ENCODE measurements at regions not wholly inside any gene's neighbourhood (a gene's known extent, or its start where the extent isn't known, plus 50 kb on each side); places are given as distances from the start of the nearest gene placed in this dataset.
A peak's percentile ranks its signal among the peaks of the same experiment; 100 is the strongest.

GRCh38 chr18:78559584-78559983, 420.0 kb upstream of the SALL3 start:
- Mint-ChIP-seq H3K4me3 (no peak overlapping the region), H3K36me3 (no peaks in the 10 kb centered on the region), H3K27ac (no peak overlapping the region), H3K27me3 (no peaks in the 10 kb centered on the region), H3K9me3 (peaks cover 0 to 16% (median 8%) of the 10 kb centered on the region in 7 donors), H3K4me1 (no peaks in the 10 kb centered on the region)
- no peaks in the 10 kb centered on the region for H3K4me1 ChIP-seq (ENCODE audit: control insufficient read depth, insufficient read depth, low read length, poor library complexity, severe bottlenecking)
- H3K27me3 ChIP-seq (ENCODE audit: control insufficient read depth, insufficient read depth, low read length), result no peaks in the 10 kb centered on the region
- ATAC-seq (ENCODE audit: low read depth in 2 of 2) (no peak), DNase-seq (no peak)
- H3K36me3 ChIP-seq (ENCODE audit: control insufficient read depth, insufficient read depth, low read length), result no peaks in the 10 kb centered on the region
- H3K27ac ChIP-seq (ENCODE audit: insufficient read depth, low read length, poor library complexity, severe bottlenecking), result no peak overlapping the region
- H3K4me3 ChIP-seq (ENCODE audit: low read depth, low read length), result no peak overlapping the region
- H3K9me3 ChIP-seq (ENCODE audit: control insufficient read depth in 2 of 2, low read length in 2 of 2), result peaks cover 2 to 8% of the 10 kb centered on the region in 2 experiments

DNA sequence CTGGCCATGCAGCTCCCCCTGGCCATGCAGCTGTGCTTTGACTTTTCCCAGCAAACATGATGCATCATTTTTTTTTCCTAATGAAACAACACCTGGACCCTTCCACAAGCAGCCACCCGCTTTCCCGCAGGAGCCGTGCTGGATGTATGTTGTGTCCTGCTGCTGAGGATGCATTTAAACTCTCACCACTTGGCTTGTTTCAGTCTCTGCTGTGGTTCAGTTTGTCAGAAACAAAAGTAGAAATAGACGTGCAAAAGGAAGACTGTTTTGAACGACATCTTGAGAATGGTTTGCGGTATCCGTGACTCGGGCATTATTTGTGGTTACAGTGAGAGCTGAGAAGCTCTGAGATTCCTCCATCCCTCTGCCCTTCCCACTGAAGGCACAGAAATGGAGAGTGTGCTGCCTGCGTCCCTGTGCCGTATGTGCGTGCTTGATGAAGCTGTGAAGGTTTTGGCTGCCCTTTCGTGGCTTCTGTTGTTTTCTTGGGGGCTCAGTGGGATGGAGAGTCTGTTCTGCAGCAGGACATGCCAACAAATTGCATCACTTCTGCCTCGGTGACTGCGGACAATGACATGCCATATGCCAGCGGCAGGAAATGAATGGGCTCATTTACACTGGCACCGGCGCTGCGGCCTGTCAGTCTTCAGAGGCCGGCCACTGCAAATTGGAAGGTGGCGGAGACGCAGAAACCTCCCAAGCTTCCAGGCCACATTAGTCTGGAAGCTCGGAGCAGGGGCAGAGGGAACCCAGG, 417.7 kb upstream of the SALL3 start:
- H3K9me3 ChIP-seq (ENCODE audit: control insufficient read depth in 2 of 2, low read length in 2 of 2), result peaks cover 0 to 4% of the 10 kb centered on the region in 2 experiments
- H3K27me3 ChIP-seq (ENCODE audit: control insufficient read depth, insufficient read depth, low read length), result no peaks in the 10 kb centered on the region
- H3K4me3 ChIP-seq (ENCODE audit: low read depth, low read length), result no peak overlapping the region
- no peaks in the 10 kb centered on the region for H3K36me3 ChIP-seq (ENCODE audit: control insufficient read depth, insufficient read depth, low read length)
- H3K27me3 Mint-ChIP-seq, result no peaks in the 10 kb centered on the region
- DNase-seq, result no peak
- no peak for ATAC-seq (ENCODE audit: low read depth in 2 of 2)
- no peak overlapping the region for H3K27ac Mint-ChIP-seq
- H3K4me1 Mint-ChIP-seq, result no peaks in the 10 kb centered on the region
- H3K36me3 Mint-ChIP-seq, result no peaks in the 10 kb centered on the region
- H3K27ac ChIP-seq (ENCODE audit: insufficient read depth, low read length, poor library complexity, severe bottlenecking), result no peak overlapping the region
- H3K4me1 ChIP-seq (ENCODE audit: control insufficient read depth, insufficient read depth, low read length, poor library complexity, severe bottlenecking), result no peaks in the 10 kb centered on the region
- peaks cover 0 to 11% (median 3%) of the 10 kb centered on the region in 7 donors for H3K9me3 Mint-ChIP-seq
- no peak overlapping the region for H3K4me3 Mint-ChIP-seq

- no peaks in the 10 kb centered on the region for H3K36me3 ChIP-seq (ENCODE audit: control insufficient read depth, insufficient read depth, low read length)
- no peak overlapping the region for H3K27ac ChIP-seq (ENCODE audit: insufficient read depth, low read length, poor library complexity, severe bottlenecking)
- ATAC-seq (ENCODE audit: low read depth in 2 of 2) (no peak), DNase-seq (no peak)
- no peak overlapping the region for H3K4me3 ChIP-seq (ENCODE audit: low read depth, low read length)
- Mint-ChIP-seq H3K27me3 (no peaks in the 10 kb centered on the region), H3K4me1 (no peaks in the 10 kb centered on the region), H3K27ac (no peak overlapping the region), H3K4me3 (no peak overlapping the region), H3K36me3 (no peaks in the 10 kb centered on the region), H3K9me3 (peaks cover 0 to 13% (median 4%) of the 10 kb centered on the region in 7 donors)
- peaks cover 0 to 4% of the 10 kb centered on the region in 2 experiments for H3K9me3 ChIP-seq (ENCODE audit: control insufficient read depth in 2 of 2, low read length in 2 of 2)
- no peaks in the 10 kb centered on the region for H3K27me3 ChIP-seq (ENCODE audit: control insufficient read depth, insufficient read depth, low read length)
- H3K4me1 ChIP-seq (ENCODE audit: control insufficient read depth, insufficient read depth, low read length, poor library complexity, severe bottlenecking), result no peaks in the 10 kb centered on the region
Observed at GRCh38 chr18:78562531-78562961, 417.1 kb upstream of the SALL3 start.

DNA sequence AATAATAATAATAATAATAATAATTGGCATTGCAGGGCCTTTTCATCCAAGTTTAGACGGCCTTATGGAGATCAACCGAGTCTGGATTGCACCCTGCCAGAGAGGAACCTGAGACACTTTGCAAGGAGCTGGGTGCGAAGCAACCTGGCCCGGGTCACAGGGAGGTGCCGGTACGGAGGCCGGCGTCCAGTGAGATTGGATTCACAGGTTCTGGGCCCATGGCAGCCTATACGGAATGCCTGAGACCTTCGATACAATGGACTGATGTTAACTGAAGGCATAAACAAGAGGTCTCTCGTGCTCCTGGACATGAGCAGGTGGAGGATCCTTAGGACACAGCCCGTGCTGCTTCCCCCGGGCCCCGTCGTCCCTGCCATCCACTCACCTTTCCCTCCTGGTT, 416.5 kb upstream of the SALL3 start:
- no peaks in the 10 kb centered on the region for H3K4me1 Mint-ChIP-seq
- peaks cover 0 to 15% (median 4%) of the 10 kb centered on the region in 7 donors for H3K9me3 Mint-ChIP-seq
- Histone ChIP-seq H3K27me3 (ENCODE audit: control insufficient read depth, insufficient read depth, low read length) (no peaks in the 10 kb centered on the region), H3K4me3 (ENCODE audit: low read depth, low read length) (no peak overlapping the region), H3K27ac (ENCODE audit: insufficient read depth, low read length, poor library complexity, severe bottlenecking) (no peak overlapping the region), H3K9me3 (ENCODE audit: control insufficient read depth in 2 of 2, low read length in 2 of 2) (peaks cover 0 to 4% of the 10 kb centered on the region in 2 experiments), H3K4me1 (ENCODE audit: control insufficient read depth, insufficient read depth, low read length, poor library complexity, severe bottlenecking) (no peaks in the 10 kb centered on the region), H3K36me3 (ENCODE audit: control insufficient read depth, insufficient read depth, low read length) (no peaks in the 10 kb centered on the region)
- no peak for DNase-seq
- peak overlapping the region in 1 of 4 donors; percentile 21 for H3K4me3 Mint-ChIP-seq
- H3K36me3 Mint-ChIP-seq, result no peaks in the 10 kb centered on the region
- no peaks in the 10 kb centered on the region for H3K27me3 Mint-ChIP-seq
- ATAC-seq (ENCODE audit: low read depth in 2 of 2), result no peak
- no peak overlapping the region for H3K27ac Mint-ChIP-seq

DNA sequence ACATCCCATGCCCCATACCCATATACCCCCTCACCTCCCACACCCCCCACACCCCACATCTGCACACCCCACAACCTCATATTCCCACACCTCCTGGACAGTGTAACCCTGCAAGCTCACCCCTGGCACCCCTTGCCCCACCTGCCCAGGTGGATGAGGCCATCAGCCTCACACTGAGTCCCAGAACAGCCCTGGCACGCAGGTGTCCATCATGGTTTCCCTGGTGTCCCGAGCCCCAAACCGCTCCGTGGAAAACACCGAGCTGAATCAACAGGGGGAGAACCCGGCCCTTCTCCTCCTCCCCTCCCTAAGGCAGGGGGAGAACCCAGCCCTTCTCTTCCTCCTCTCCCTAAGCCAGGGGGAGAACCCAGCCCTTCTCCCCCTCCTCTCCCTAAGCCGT, 415.6 kb upstream of the SALL3 start:
- H3K4me3 Mint-ChIP-seq, result no peak overlapping the region
- H3K27me3 Mint-ChIP-seq, result no peaks in the 10 kb centered on the region
- Histone ChIP-seq H3K4me3 (ENCODE audit: low read depth, low read length) (no peak overlapping the region), H3K9me3 (ENCODE audit: control insufficient read depth in 2 of 2, low read length in 2 of 2) (peaks cover 3 to 4% of the 10 kb centered on the region in 2 experiments), H3K27me3 (ENCODE audit: control insufficient read depth, insufficient read depth, low read length) (no peaks in the 10 kb centered on the region), H3K4me1 (ENCODE audit: control insufficient read depth, insufficient read depth, low read length, poor library complexity, severe bottlenecking) (no peaks in the 10 kb centered on the region), H3K27ac (ENCODE audit: insufficient read depth, low read length, poor library complexity, severe bottlenecking) (no peak overlapping the region), H3K36me3 (ENCODE audit: control insufficient read depth, insufficient read depth, low read length) (no peaks in the 10 kb centered on the region)
- ATAC-seq (ENCODE audit: low read depth in 2 of 2), result no peak
- no peak for DNase-seq
- H3K27ac Mint-ChIP-seq, result no peak overlapping the region
- no peaks in the 10 kb centered on the region for H3K36me3 Mint-ChIP-seq
- no peaks in the 10 kb centered on the region for H3K4me1 Mint-ChIP-seq
- H3K9me3 Mint-ChIP-seq, result peaks cover 0 to 19% (median 9%) of the 10 kb centered on the region in 7 donors

DNA sequence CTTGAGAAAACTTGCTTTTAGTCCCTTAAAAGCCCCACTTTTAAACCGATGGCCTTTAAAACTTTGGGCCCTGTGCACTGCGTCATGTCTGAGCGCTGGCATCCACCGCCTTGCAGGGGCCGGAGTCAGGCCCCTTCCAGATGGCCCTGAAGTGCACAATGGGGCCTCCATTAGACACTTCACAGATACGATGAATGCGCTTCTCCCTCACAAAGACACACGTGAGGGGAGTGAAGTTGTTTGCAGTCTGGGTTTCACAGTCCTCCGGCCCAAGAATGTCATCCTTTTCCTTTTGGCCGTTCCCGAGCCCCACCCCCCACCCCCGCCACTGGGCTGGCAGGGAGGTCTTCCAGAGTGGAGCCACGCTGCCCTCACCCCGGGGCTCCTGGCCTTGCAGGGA, 415.1 kb upstream of the SALL3 start:
- Mint-ChIP-seq H3K4me3 (no peak overlapping the region), H3K27ac (no peak overlapping the region), H3K27me3 (no peaks in the 10 kb centered on the region), H3K4me1 (no peaks in the 10 kb centered on the region), H3K9me3 (peaks cover 0 to 21% (median 9%) of the 10 kb centered on the region in 7 donors), H3K36me3 (no peaks in the 10 kb centered on the region)
- Histone ChIP-seq H3K27me3 (ENCODE audit: control insufficient read depth, insufficient read depth, low read length) (no peaks in the 10 kb centered on the region), H3K27ac (ENCODE audit: insufficient read depth, low read length, poor library complexity, severe bottlenecking) (no peak overlapping the region), H3K36me3 (ENCODE audit: control insufficient read depth, insufficient read depth, low read length) (no peaks in the 10 kb centered on the region), H3K9me3 (ENCODE audit: control insufficient read depth in 2 of 2, low read length in 2 of 2) (peaks cover 2 to 4% of the 10 kb centered on the region in 2 experiments), H3K4me1 (ENCODE audit: control insufficient read depth, insufficient read depth, low read length, poor library complexity, severe bottlenecking) (no peaks in the 10 kb centered on the region), H3K4me3 (ENCODE audit: low read depth, low read length) (no peak overlapping the region)
- no peak for DNase-seq
- ATAC-seq (ENCODE audit: low read depth in 2 of 2), result no peak

GRCh38 chr18:78565240-78565639, 414.4 kb upstream of the SALL3 start:
- H3K4me1 Mint-ChIP-seq, result no peaks in the 10 kb centered on the region
- H3K9me3 ChIP-seq (ENCODE audit: control insufficient read depth in 2 of 2, low read length in 2 of 2), result peaks cover 0 to 4% of the 10 kb centered on the region in 2 experiments
- no peaks in the 10 kb centered on the region for H3K36me3 ChIP-seq (ENCODE audit: control insufficient read depth, insufficient read depth, low read length)
- ATAC-seq (ENCODE audit: low read depth in 2 of 2), result no peak
- H3K4me3 ChIP-seq (ENCODE audit: low read depth, low read length), result no peak overlapping the region
- H3K4me1 ChIP-seq (ENCODE audit: control insufficient read depth, insufficient read depth, low read length, poor library complexity, severe bottlenecking), result no peaks in the 10 kb centered on the region
- peaks cover 0 to 25% (median 9%) of the 10 kb centered on the region in 7 donors for H3K9me3 Mint-ChIP-seq
- H3K4me3 Mint-ChIP-seq, result no peak overlapping the region
- no peaks in the 10 kb centered on the region for H3K27me3 ChIP-seq (ENCODE audit: control insufficient read depth, insufficient read depth, low read length)
- no peak overlapping the region for H3K27ac ChIP-seq (ENCODE audit: insufficient read depth, low read length, poor library complexity, severe bottlenecking)
- no peaks in the 10 kb centered on the region for H3K27me3 Mint-ChIP-seq
- H3K36me3 Mint-ChIP-seq, result no peaks in the 10 kb centered on the region
- no peak for DNase-seq
- no peak overlapping the region for H3K27ac Mint-ChIP-seq

GRCh38 chr18:78566065-78566464, 413.6 kb upstream of the SALL3 start:
- H3K4me1 ChIP-seq (ENCODE audit: control insufficient read depth, insufficient read depth, low read length, poor library complexity, severe bottlenecking), result no peaks in the 10 kb centered on the region
- H3K27me3 ChIP-seq (ENCODE audit: control insufficient read depth, insufficient read depth, low read length), result no peaks in the 10 kb centered on the region
- ATAC-seq (ENCODE audit: low read depth in 2 of 2) (no peak), DNase-seq (no peak)
- H3K36me3 ChIP-seq (ENCODE audit: control insufficient read depth, insufficient read depth, low read length), result no peaks in the 10 kb centered on the region
- H3K36me3 Mint-ChIP-seq, result no peaks in the 10 kb centered on the region
- H3K4me3 ChIP-seq (ENCODE audit: low read depth, low read length), result no peak overlapping the region
- H3K27ac ChIP-seq (ENCODE audit: insufficient read depth, low read length, poor library complexity, severe bottlenecking), result no peak overlapping the region
- H3K9me3 Mint-ChIP-seq, result peaks cover 0 to 26% (median 9%) of the 10 kb centered on the region in 7 donors
- H3K27ac Mint-ChIP-seq, result no peak overlapping the region
- H3K4me3 Mint-ChIP-seq, result no peak overlapping the region
- peaks cover 0 to 4% of the 10 kb centered on the region in 2 experiments for H3K9me3 ChIP-seq (ENCODE audit: control insufficient read depth in 2 of 2, low read length in 2 of 2)
- H3K27me3 Mint-ChIP-seq, result no peaks in the 10 kb centered on the region
- H3K4me1 Mint-ChIP-seq, result no peaks in the 10 kb centered on the region
